Keratinocyte (primary cell): ENCODE measurements at regions not wholly inside any gene's neighbourhood (a gene's known extent, or its start where the extent isn't known, plus 50 kb on each side); places are given as distances from the start of the nearest gene placed in this dataset.

Source experiments
- DNase-seq: peaks from one replicate; pipeline ENCODE4 v3.0.0-alpha.2; 2011; ENCODE audit warnings: low read depth, missing footprints, low spot score
- FAIRE-seq: peaks from 2 replicates; lab custom pipeline; 2011; peaks lifted over from hg19 to GRCh38; lab: Jason Lieb, UNC
- H2AFZ ChIP-seq: 2 replicates; pipeline ENCODE4 v1.6.0; 2012; ENCODE audit warnings: low read length, control low read depth, inconsistent platforms; ENCODE audit not compliant: control insufficient read depth
- H3K27ac ChIP-seq: 2 replicates; pipeline ENCODE4 v1.5.1; 2011; ENCODE audit warnings: low read length; ENCODE audit not compliant: control insufficient read depth, insufficient read depth
- H3K27me3 ChIP-seq: 3 replicates; pipeline ENCODE4 v1.6.0; 2011; ENCODE audit warnings: low read length; ENCODE audit not compliant: control insufficient read depth, insufficient read depth; ENCODE audit errors: extremely low read depth
- H3K36me3 ChIP-seq, 2 experiments: 2 replicates in 1 of 2; 3 replicates in 1 of 2; pipeline ENCODE4 v1.5.1; 2011; ENCODE audit warnings: low read length in 2 of 2, mild to moderate bottlenecking in 1 of 2; ENCODE audit not compliant: control insufficient read depth in 2 of 2, insufficient read depth in 2 of 2; ENCODE audit errors: extremely low read depth in 1 of 2
- H3K4me1 ChIP-seq: 3 replicates; pipeline ENCODE4 v1.5.1; 2011; ENCODE audit warnings: low read length; ENCODE audit not compliant: control insufficient read depth, insufficient read depth; ENCODE audit errors: extremely low read depth
- H3K4me2 ChIP-seq: 3 replicates; pipeline ENCODE4 v1.6.0; 2011; ENCODE audit warnings: low read depth, low read length; ENCODE audit not compliant: control insufficient read depth, insufficient read depth; ENCODE audit errors: extremely low read depth
- H3K4me3 ChIP-seq, 3 experiments: fragments of 200-600 bp in 1 of 3; sonication (generic) in 1 of 3; 2 replicates in 2 of 3; 3 replicates in 1 of 3; pipeline ENCODE4 v1.5.1; 2011 to 2016; ENCODE audit warnings: low read length in 3 of 3, mild to moderate bottlenecking in 3 of 3, control low read depth in 2 of 3, inconsistent platforms in 1 of 3, low read depth in 1 of 3, mixed read lengths in 1 of 3, mixed run types in 1 of 3, moderate library complexity in 1 of 3; ENCODE audit not compliant: control insufficient read depth in 2 of 3, insufficient read depth in 2 of 3; ENCODE audit errors: extremely low read depth in 1 of 3
- H3K79me2 ChIP-seq: 2 replicates; pipeline ENCODE4 v1.6.0; 2012; ENCODE audit warnings: low read length; ENCODE audit not compliant: control insufficient read depth, insufficient read depth
- H3K9ac ChIP-seq: 3 replicates; pipeline ENCODE4 v1.6.0; 2011; ENCODE audit warnings: low read length; ENCODE audit not compliant: control insufficient read depth, insufficient read depth; ENCODE audit errors: extremely low read depth
- H3K9me1 ChIP-seq: 3 replicates; pipeline ENCODE4 v1.6.0; 2011; ENCODE audit warnings: low read length; ENCODE audit not compliant: control insufficient read depth, insufficient read depth; ENCODE audit errors: extremely low read depth
- H3K9me3 ChIP-seq: 2 replicates; pipeline ENCODE4 v1.5.1; 2012; ENCODE audit warnings: low read depth, low read length; ENCODE audit not compliant: control insufficient read depth
- H4K20me1 ChIP-seq: 3 replicates; pipeline ENCODE4 v1.6.0; 2011; ENCODE audit warnings: low read length; ENCODE audit not compliant: control insufficient read depth, insufficient read depth; ENCODE audit errors: extremely low read depth
- CTCF ChIP-seq, 3 experiments: IDR thresholded peaks in 1 of 3; conservative IDR thresholded peaks in 1 of 3; optimal IDR thresholded peaks in 1 of 3; 2 replicates in 2 of 3; 3 replicates in 1 of 3; pipeline versions ENCODE3 to v1.5.1; 2011; ENCODE audit warnings: low read length in 3 of 3, mild to moderate bottlenecking in 3 of 3, moderate library complexity in 2 of 3, control low read depth in 1 of 3, inconsistent platforms in 1 of 3; ENCODE audit not compliant: insufficient read depth in 2 of 3; ENCODE audit errors: extremely low read depth in 1 of 3
- EZH2 ChIP-seq: IDR thresholded peaks from one replicate; pipeline ENCODE4 v1.6.1; 2012; ENCODE audit warnings: inconsistent platforms, mild to moderate bottlenecking, low read length, moderate library complexity
- dilution Hi-C: fragments of 300-500 bp; cut with MboI; formaldehyde crosslinking; loops from one replicate; pipeline ENCODE4 v1.7.0; 2020; ENCODE audit warnings: low sequenced_read_pairs; ENCODE audit not compliant: extremely low pct_ligation_motif_present

DNA sequence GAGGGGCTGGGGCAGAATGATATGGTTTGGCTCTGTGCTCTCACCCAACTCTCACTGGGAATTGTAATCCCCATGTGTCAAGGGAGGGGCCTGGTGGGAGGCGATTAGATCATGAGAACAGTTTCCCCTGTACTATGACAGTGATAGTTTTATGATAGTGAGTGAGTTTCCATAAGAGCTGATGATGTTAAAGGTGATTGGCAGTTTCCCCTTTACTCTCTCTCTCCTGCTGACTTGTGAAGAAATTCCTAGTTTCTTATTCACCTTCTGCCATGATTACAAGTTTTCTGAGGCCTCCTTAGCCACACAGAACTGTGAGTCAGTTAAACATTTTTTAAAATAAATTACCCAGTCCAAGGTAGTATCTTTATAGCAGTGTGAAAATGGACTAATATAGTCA lies 120.4 kb upstream of the CDH9 start:
- no peak for FAIRE-seq
- H3K9ac ChIP-seq, result no peak overlapping the region
- no peak overlapping the region for H3K4me3 ChIP-seq
- dilution Hi-C loops, result no loop called here
- DNase-seq, result no peak
- no peaks in the 10 kb centered on the region for H3K36me3 ChIP-seq
- H3K79me2 ChIP-seq, result no peaks in the 10 kb centered on the region
- no peak overlapping the region for H3K4me2 ChIP-seq
- H2AFZ ChIP-seq, result no peak overlapping the region
- H4K20me1 ChIP-seq, result no peaks in the 10 kb centered on the region
- peaks cover 2% of the 10 kb centered on the region for H3K4me1 ChIP-seq
- no peak overlapping the region for H3K27ac ChIP-seq
- H3K27me3 ChIP-seq, result no peaks in the 10 kb centered on the region
- no peaks in the 10 kb centered on the region for H3K9me1 ChIP-seq
- H3K9me3 ChIP-seq, result peaks cover 2% of the 10 kb centered on the region
- TF ChIP-seq EZH2 (no peak), CTCF (optimal IDR thresholded peaks at IDR 0.05 in 1 of 3, IDR thresholded peaks at IDR 0.05 in 1 of 3, conservative IDR thresholded peaks at IDR 0.05 in 1 of 3; ENCODE audit: extremely low read depth in 1 of 3, insufficient read depth in 2 of 3, low read length in 3 of 3) (no peak)

DNA sequence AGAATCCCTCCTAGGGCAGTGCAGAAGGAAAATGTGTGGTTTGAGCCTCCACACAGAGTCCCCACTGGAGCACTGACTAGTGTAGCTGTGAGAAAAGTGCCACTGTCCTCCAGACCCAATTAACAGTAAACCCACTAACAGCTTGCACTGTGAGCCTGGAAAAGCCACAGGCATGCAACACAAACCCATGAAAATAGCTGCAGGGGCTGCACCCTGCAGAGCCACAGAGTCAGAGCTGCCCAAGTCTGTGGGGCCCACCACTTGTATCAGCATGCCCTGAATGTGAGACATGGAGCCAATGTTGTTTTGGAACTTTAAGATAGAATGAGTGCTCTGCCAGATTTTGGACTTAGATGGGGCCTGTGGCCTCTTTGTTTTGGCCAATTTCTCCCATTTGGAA lies 119.8 kb upstream of the CDH9 start:
- Histone ChIP-seq H3K4me1 (peaks cover 2% of the 10 kb centered on the region), H3K9ac (no peak overlapping the region), H3K4me2 (no peak overlapping the region), H3K9me1 (no peaks in the 10 kb centered on the region), H3K27ac (no peak overlapping the region), H4K20me1 (no peaks in the 10 kb centered on the region), H3K79me2 (no peaks in the 10 kb centered on the region), H3K4me3 (no peak overlapping the region), H3K36me3 (no peaks in the 10 kb centered on the region), H3K9me3 (peaks cover 2% of the 10 kb centered on the region), H3K27me3 (no peaks in the 10 kb centered on the region), H2AFZ (no peak overlapping the region)
- dilution Hi-C loops, result no loop called here
- TF ChIP-seq CTCF (optimal IDR thresholded peaks at IDR 0.05 in 1 of 3, IDR thresholded peaks at IDR 0.05 in 1 of 3, conservative IDR thresholded peaks at IDR 0.05 in 1 of 3; ENCODE audit: extremely low read depth in 1 of 3, insufficient read depth in 2 of 3, low read length in 3 of 3) (no peak), EZH2 (no peak)
- FAIRE-seq (no peak), DNase-seq (no peak)
